ENCODE measurements at regions not wholly inside any gene's neighbourhood (a gene's known extent, or its start where the extent isn't known, plus 50 kb on each side); places are given as distances from the start of the nearest gene placed in this dataset.

DNA sequence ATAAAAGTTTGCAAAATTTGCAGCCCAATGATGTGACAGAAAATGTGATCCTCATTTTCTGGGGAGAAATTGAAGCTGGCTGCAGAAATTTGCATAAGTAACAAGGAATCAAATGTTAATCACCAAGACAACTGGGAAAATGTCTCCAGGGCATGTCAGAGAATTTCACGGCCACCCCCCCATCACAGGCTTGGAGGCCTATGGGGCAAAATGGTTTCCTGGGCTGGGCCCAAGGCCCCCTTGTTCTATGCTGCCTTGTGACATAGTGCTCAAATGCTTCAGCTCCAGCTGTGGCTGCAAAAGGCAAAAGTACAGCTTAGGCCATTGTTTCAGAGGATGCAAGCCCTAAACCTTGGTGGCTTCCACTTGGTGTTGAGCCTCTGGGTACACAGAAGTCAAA is 1202.6 kb downstream of the EPHA7 start:
- Histone ChIP-seq H3K9ac (ENCODE audit: insufficient read depth, low read length, poor library complexity, severe bottlenecking) (no peak overlapping the region), H2AFZ (ENCODE audit: insufficient read depth, low read depth, low read length, poor library complexity, severe bottlenecking) (no peak overlapping the region), H3K36me3 (replicated peaks in 1 of 2; ENCODE audit: control insufficient read depth in 1 of 2, insufficient read depth in 2 of 2, low read length in 2 of 2) (no peaks in the 10 kb centered on the region), H3K9me3 (replicated peaks in 1 of 2; ENCODE audit: control insufficient read depth in 1 of 2, insufficient read depth in 1 of 2, low read length in 2 of 2) (peaks cover 12 to 18% of the 10 kb centered on the region in 2 donors), H3K27me3 (ENCODE audit: control insufficient read depth in 2 of 2, insufficient read depth in 2 of 2, low read length in 2 of 2) (no peaks in the 10 kb centered on the region), H4K20me1 (ENCODE audit: insufficient read depth, low read length) (no peaks in the 10 kb centered on the region), H3K4me2 (replicated peaks; ENCODE audit: extremely low read depth, low read length, poor library complexity, severe bottlenecking) (no peak overlapping the region), H3K27ac (ENCODE audit: low read depth in 1 of 2, low read length in 2 of 2) (no peak overlapping the region), H3K4me3 (replicated peaks in 1 of 3; ENCODE audit: low read depth in 2 of 3, low read length in 3 of 3) (no peak overlapping the region), H3K4me1 (ENCODE audit: control insufficient read depth in 1 of 2, insufficient read depth in 2 of 2, low read length in 2 of 2) (no peaks in the 10 kb centered on the region), H3K79me2 (ENCODE audit: insufficient read depth, low read length) (no peaks in the 10 kb centered on the region)
- Mint-ChIP-seq H3K27ac (no peak overlapping the region), H3K4me1 (no peaks in the 10 kb centered on the region), H3K36me3 (no peaks in the 10 kb centered on the region), H3K4me3 (no peak overlapping the region), H3K9me3 (peaks cover 3 to 17% (median 8%) of the 10 kb centered on the region in 7 donors), H3K27me3 (ENCODE audit: low read depth in 3 of 3) (peaks cover 0 to 2% (median 1%) of the 10 kb centered on the region in 3 donors)
- 83% methylated on average over 1 of the region's 1 CpG for WGBS (ENCODE audit: insufficient coverage)
- TF ChIP-seq CTCF (IDR thresholded peaks at IDR 0.05): no peak
- DNase-seq: no peak
- intact Hi-C loops (cut with micrococcal nuclease): no loop called here

DNA sequence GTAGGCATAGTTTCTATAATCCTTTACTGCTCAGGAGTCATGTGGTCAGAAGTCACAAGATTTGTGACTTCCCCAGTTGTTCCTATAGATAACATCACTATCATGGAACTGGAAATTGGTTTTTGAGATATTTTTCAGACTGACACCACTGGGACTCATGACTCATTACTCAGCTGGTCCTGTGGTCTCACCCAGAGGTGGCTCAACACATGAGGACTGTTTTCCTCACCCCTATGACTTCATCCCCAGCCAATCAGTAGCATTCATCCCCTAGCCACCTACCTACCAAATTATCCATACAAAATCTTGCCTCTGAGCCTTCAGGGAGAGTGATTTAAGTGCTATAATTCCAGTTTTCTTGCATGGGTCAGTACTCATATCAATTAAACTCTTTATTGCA is 1217.7 kb downstream of the EPHA7 start:
- no peaks in the 10 kb centered on the region for H3K4me1 Mint-ChIP-seq
- Histone ChIP-seq H3K4me3 (replicated peaks in 1 of 3; ENCODE audit: low read depth in 2 of 3, low read length in 3 of 3) (no peak overlapping the region), H3K36me3 (replicated peaks in 1 of 2; ENCODE audit: control insufficient read depth in 1 of 2, insufficient read depth in 2 of 2, low read length in 2 of 2) (no peaks in the 10 kb centered on the region), H4K20me1 (ENCODE audit: insufficient read depth, low read length) (no peaks in the 10 kb centered on the region), H3K79me2 (ENCODE audit: insufficient read depth, low read length) (no peaks in the 10 kb centered on the region), H3K4me2 (replicated peaks; ENCODE audit: extremely low read depth, low read length, poor library complexity, severe bottlenecking) (no peak overlapping the region), H3K27ac (ENCODE audit: low read depth in 1 of 2, low read length in 2 of 2) (no peak overlapping the region), H2AFZ (ENCODE audit: insufficient read depth, low read depth, low read length, poor library complexity, severe bottlenecking) (no peak overlapping the region), H3K27me3 (ENCODE audit: control insufficient read depth in 2 of 2, insufficient read depth in 2 of 2, low read length in 2 of 2) (no peaks in the 10 kb centered on the region), H3K9me3 (replicated peaks in 1 of 2; ENCODE audit: control insufficient read depth in 1 of 2, insufficient read depth in 1 of 2, low read length in 2 of 2) (peaks cover 0 to 4% of the 10 kb centered on the region in 2 donors), H3K4me1 (ENCODE audit: control insufficient read depth in 1 of 2, insufficient read depth in 2 of 2, low read length in 2 of 2) (no peaks in the 10 kb centered on the region), H3K9ac (ENCODE audit: insufficient read depth, low read length, poor library complexity, severe bottlenecking) (no peak overlapping the region)
- H3K27me3 Mint-ChIP-seq (ENCODE audit: low read depth in 3 of 3): peaks cover 0 to 1% (median 0%) of the 10 kb centered on the region in 3 donors
- intact Hi-C loops (cut with micrococcal nuclease): no loop called here
- H3K9me3 Mint-ChIP-seq: peaks cover 0 to 7% (median 4%) of the 10 kb centered on the region in 7 donors
- no peaks in the 10 kb centered on the region for H3K36me3 Mint-ChIP-seq
- DNase-seq: no peak
- H3K4me3 Mint-ChIP-seq: no peak overlapping the region
- TF ChIP-seq CTCF (IDR thresholded peaks at IDR 0.05): no peak
- no peak overlapping the region for H3K27ac Mint-ChIP-seq
